ENCODE measurements at regions not wholly inside any gene's neighbourhood (a gene's known extent, or its start where the extent isn't known, plus 50 kb on each side); places are given as distances from the start of the nearest gene placed in this dataset.

GRCh38 chr7:81606078-81606863 lies 163.6 kb downstream of the HGF start:
- no peak for DNase-seq

- DNase-seq = no peak
Observed at GRCh38 chr7:81605493-81605892, 164.4 kb downstream of the HGF start.

- no peak for DNase-seq
Observed at GRCh38 chr7:81604808-81605174, 165.1 kb downstream of the HGF start.

- no peak for DNase-seq
Observed at GRCh38 chr7:81604075-81604807, 165.6 kb downstream of the HGF start.

GRCh38 chr7:81600608-81601007 lies 169.2 kb downstream of the HGF start:
- DNase-seq = no peak

- DNase-seq = no peak
Observed at GRCh38 chr7:81598951-81599350, 170.9 kb downstream of the HGF start.

GRCh38 chr7:81594767-81595166 lies 175.1 kb downstream of the HGF start:
- no peak for DNase-seq

GRCh38 chr7:81590131-81590530 lies 179.7 kb downstream of the HGF start:
- no peak for DNase-seq

- DNase-seq = no peak
Observed at GRCh38 chr7:81584667-81585066, 185.2 kb downstream of the HGF start.

GRCh38 chr7:81583882-81584533 lies 185.8 kb downstream of the HGF start:
- no peak for DNase-seq

GRCh38 chr7:81583090-81583489 lies 186.8 kb downstream of the HGF start:
- no peak for DNase-seq

- no peak for DNase-seq
Observed at GRCh38 chr7:81577642-81578340, 192.1 kb downstream of the HGF start.

- no peak for DNase-seq
Observed at GRCh38 chr7:81574723-81575326, 195.0 kb downstream of the HGF start.

GRCh38 chr7:81573932-81574331 lies 195.9 kb downstream of the HGF start:
- no peak for DNase-seq

GRCh38 chr7:81573128-81573527 lies 196.7 kb downstream of the HGF start:
- no peak for DNase-seq

- no peak for DNase-seq
Observed at GRCh38 chr7:81562581-81562980, 207.3 kb downstream of the HGF start.

- DNase-seq = no peak
Observed at GRCh38 chr7:81560708-81561107, 209.1 kb downstream of the HGF start.

GRCh38 chr7:81549484-81550016 lies 220.3 kb downstream of the HGF start:
- no peak for DNase-seq

GRCh38 chr7:81534996-81535395 lies 234.9 kb downstream of the HGF start:
- no peak for DNase-seq

GRCh38 chr7:81534446-81534845 lies 235.4 kb downstream of the HGF start:
- DNase-seq = no peak

- no peak for DNase-seq
Observed at GRCh38 chr7:81533931-81534330, 235.9 kb downstream of the HGF start.

GRCh38 chr7:81533426-81533825 lies 236.4 kb downstream of the HGF start:
- no peak for DNase-seq

GRCh38 chr7:81529785-81530184 lies 240.1 kb downstream of the HGF start:
- no peak for DNase-seq

All from right hindlimb (tissue), 1 donor.